ENCODE measurements at regions not wholly inside any gene's neighbourhood (a gene's known extent, or its start where the extent isn't known, plus 50 kb on each side); places are given as distances from the start of the nearest gene placed in this dataset.

DNA sequence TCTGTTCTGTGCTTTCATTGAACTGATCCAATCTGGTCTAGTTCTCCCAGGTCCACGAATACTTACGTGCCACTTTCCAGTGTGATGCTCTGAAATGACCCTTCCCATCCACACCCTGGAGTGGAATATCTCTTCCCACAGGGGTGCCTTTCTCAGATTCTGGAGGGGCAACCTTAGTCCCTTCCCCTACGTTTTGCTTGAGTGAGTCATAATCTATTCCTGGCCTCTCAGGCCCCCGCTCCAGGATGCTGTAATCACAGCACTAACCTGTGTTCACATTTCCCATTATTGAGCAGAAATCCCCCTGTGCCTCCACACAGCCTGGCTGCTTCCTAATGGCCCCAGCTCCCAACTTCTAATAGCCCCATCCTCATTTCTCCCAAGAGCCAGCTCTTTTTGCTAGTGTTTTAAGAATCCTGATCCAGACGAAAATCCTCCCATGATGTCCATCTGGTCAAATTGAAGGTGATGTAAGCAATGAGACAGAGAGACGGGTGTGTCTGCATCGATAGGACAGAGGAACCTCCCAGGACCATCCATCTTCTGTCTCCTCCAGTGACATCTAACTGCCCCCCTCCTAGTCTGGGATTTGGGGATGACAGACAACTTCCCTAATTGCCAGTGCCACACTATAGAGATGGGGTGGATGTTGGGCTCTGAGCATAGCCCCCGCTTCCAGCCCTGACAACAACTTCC lies 164.0 kb upstream of the MAF start:
- Histone ChIP-seq H3K4ac (ENCODE audit: low read length) (no peak overlapping the region), H2BK15ac (ENCODE audit: low read length) (no peak overlapping the region), H2AK5ac (ENCODE audit: low read depth, low read length) (no peak overlapping the region), H2AFZ (ENCODE audit: low read length) (no peak overlapping the region), H2BK12ac (ENCODE audit: low read length) (no peak overlapping the region), H3K27me3 (ENCODE audit: control insufficient read depth in 3 of 3, insufficient read depth in 3 of 3, low read depth in 1 of 3, low read length in 3 of 3) (no peaks in the 10 kb centered on the region), H3K14ac (ENCODE audit: low read length) (no peak overlapping the region), H3K4me3 (ENCODE audit: low read length in 2 of 2) (no peak overlapping the region), H3K27ac (replicated peaks; ENCODE audit: low read length) (no peak overlapping the region), H3K9me3 (replicated peaks in 1 of 2; ENCODE audit: control insufficient read depth in 2 of 2, insufficient read depth in 1 of 2, low read depth in 1 of 2, low read length in 2 of 2) (no peaks in the 10 kb centered on the region), H3K18ac (ENCODE audit: low read length) (no peak overlapping the region), H3K79me1 (ENCODE audit: low read depth, low read length) (no peaks in the 10 kb centered on the region), H4K91ac (ENCODE audit: low read depth, low read length, poor library complexity) (no peak overlapping the region), H3K23ac (ENCODE audit: low read depth, low read length, poor library complexity) (no peak overlapping the region), H2BK120ac (ENCODE audit: low read depth, low read length) (no peak overlapping the region), H2BK5ac (ENCODE audit: low read length) (no peak overlapping the region), H3K9ac (ENCODE audit: low read depth, low read length, poor library complexity) (no peak overlapping the region), H3K4me1 (ENCODE audit: control insufficient read depth in 2 of 2, insufficient read depth in 1 of 2, low read depth in 1 of 2, low read length in 2 of 2) (peaks cover 3 to 13% of the 10 kb centered on the region in 2 donors), H3K4me2 (ENCODE audit: insufficient read depth, low read length, poor library complexity, severe bottlenecking) (no peak overlapping the region), H3K36me3 (replicated peaks in 1 of 2; ENCODE audit: control insufficient read depth in 2 of 2, insufficient read depth in 2 of 2, low read length in 2 of 2) (no peaks in the 10 kb centered on the region), H4K8ac (ENCODE audit: low read depth, low read length) (no peak overlapping the region)
- DNase-seq (ENCODE audit: low spot score) = no peak
- WGBS, 2 donors (ENCODE audit: extremely low coverage in 2 of 2, insufficient read length in 2 of 2, insufficient replicate concordance in 1 of 2) = no CpG with 5 or more reads among the region's 8 CpGs

DNA sequence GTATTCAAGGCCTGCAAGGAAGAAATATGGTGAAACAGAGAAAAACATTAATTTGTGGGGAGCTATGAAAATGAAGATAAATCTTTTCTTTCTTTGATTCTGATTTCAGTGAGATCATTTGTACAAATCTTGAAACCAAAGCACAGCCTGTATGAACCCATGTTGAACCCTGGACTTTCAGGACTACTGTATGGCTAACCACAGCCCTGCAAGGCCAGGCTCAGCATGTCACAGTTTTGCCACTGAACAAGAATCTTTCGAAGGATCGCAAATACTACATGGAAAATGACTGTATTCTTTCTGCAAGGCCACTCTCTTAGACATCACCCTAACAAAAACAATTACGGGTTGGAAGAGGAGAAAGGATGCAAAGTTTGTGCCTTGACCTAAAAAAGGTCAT lies 161.7 kb upstream of the MAF start:
- no peak overlapping the region for H2BK12ac ChIP-seq (ENCODE audit: low read length)
- H3K14ac ChIP-seq (ENCODE audit: low read length) = no peak overlapping the region
- H3K18ac ChIP-seq (ENCODE audit: low read length) = no peak overlapping the region
- H3K9ac ChIP-seq (ENCODE audit: low read depth, low read length, poor library complexity) = no peak overlapping the region
- no peak overlapping the region for H2AK5ac ChIP-seq (ENCODE audit: low read depth, low read length)
- H3K36me3 ChIP-seq (replicated peaks in 1 of 2; ENCODE audit: control insufficient read depth in 2 of 2, insufficient read depth in 2 of 2, low read length in 2 of 2) = no peaks in the 10 kb centered on the region
- H4K91ac ChIP-seq (ENCODE audit: low read depth, low read length, poor library complexity) = no peak overlapping the region
- no peak overlapping the region for H3K4me3 ChIP-seq (ENCODE audit: low read length in 2 of 2)
- WGBS, 2 donors (ENCODE audit: extremely low coverage in 2 of 2, insufficient read length in 2 of 2, insufficient replicate concordance in 1 of 2) = no CpG with 5 or more reads among the region's 3 CpGs
- H3K9me3 ChIP-seq (replicated peaks in 1 of 2; ENCODE audit: control insufficient read depth in 2 of 2, insufficient read depth in 1 of 2, low read depth in 1 of 2, low read length in 2 of 2) = no peaks in the 10 kb centered on the region
- no peak overlapping the region for H3K4me2 ChIP-seq (ENCODE audit: insufficient read depth, low read length, poor library complexity, severe bottlenecking)
- H3K4me1 ChIP-seq (ENCODE audit: control insufficient read depth in 2 of 2, insufficient read depth in 1 of 2, low read depth in 1 of 2, low read length in 2 of 2) = no peaks in the 10 kb centered on the region
- no peaks in the 10 kb centered on the region for H3K27me3 ChIP-seq (ENCODE audit: control insufficient read depth in 3 of 3, insufficient read depth in 3 of 3, low read depth in 1 of 3, low read length in 3 of 3)
- no peak overlapping the region for H2BK5ac ChIP-seq (ENCODE audit: low read length)
- H2BK120ac ChIP-seq (ENCODE audit: low read depth, low read length) = no peak overlapping the region
- no peak overlapping the region for H3K23ac ChIP-seq (ENCODE audit: low read depth, low read length, poor library complexity)
- no peak overlapping the region for H3K27ac ChIP-seq (replicated peaks; ENCODE audit: low read length)
- H2BK15ac ChIP-seq (ENCODE audit: low read length) = no peak overlapping the region
- no peak overlapping the region for H3K4ac ChIP-seq (ENCODE audit: low read length)
- no peaks in the 10 kb centered on the region for H3K79me1 ChIP-seq (ENCODE audit: low read depth, low read length)
- no peak overlapping the region for H4K8ac ChIP-seq (ENCODE audit: low read depth, low read length)
- DNase-seq (ENCODE audit: low spot score) = no peak
- H2AFZ ChIP-seq (ENCODE audit: low read length) = no peak overlapping the region

DNA sequence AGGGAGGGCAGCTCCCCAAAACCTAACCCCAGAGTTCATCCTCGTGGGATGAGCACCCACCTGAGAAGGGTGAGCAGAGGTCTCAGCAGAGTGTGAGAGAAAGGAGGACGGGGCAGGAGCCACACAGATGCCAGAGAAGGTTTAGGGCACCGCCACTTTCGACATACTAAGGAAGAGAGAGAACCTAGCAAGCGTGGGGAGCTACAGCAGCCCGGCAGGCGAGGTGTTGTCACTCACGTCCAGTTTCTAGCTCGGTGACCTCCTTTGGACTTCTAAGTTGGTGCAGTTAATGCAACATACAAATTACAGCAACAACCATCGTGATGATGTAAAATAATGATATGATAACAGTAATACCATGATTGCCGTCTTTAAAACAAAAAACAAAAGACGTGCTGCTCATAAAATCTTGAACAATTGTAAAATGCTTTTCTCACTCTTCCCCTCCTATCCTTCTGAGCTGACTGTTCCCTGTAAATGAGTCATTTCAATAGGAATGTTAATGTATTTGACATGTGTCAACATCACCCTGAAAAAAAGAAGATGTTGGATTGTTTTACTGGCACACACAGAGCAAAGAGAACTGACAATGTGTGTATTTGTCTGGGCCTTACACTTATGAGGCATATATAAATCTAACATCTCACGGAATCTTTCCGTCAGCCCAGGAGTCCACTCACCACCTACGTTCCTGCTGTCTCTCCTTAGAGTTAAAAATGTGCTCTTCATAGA lies 158.2 kb upstream of the MAF start:
- no peak overlapping the region for H3K27ac ChIP-seq (replicated peaks; ENCODE audit: low read length)
- H3K4me1 ChIP-seq (ENCODE audit: control insufficient read depth in 2 of 2, insufficient read depth in 1 of 2, low read depth in 1 of 2, low read length in 2 of 2) = no peaks in the 10 kb centered on the region
- H3K18ac ChIP-seq (ENCODE audit: low read length) = no peak overlapping the region
- no peak overlapping the region for H2BK120ac ChIP-seq (ENCODE audit: low read depth, low read length)
- whole genome bisulfite sequencing, 2 donors (ENCODE audit: extremely low coverage in 2 of 2, insufficient read length in 2 of 2, insufficient replicate concordance in 1 of 2) = no CpG with 5 or more reads among the region's 15 CpGs
- no peak overlapping the region for H3K14ac ChIP-seq (ENCODE audit: low read length)
- H3K79me1 ChIP-seq (ENCODE audit: low read depth, low read length) = no peaks in the 10 kb centered on the region
- no peak overlapping the region for H4K91ac ChIP-seq (ENCODE audit: low read depth, low read length, poor library complexity)
- no peak overlapping the region for H3K4ac ChIP-seq (ENCODE audit: low read length)
- no peak overlapping the region for H2AK5ac ChIP-seq (ENCODE audit: low read depth, low read length)
- no peaks in the 10 kb centered on the region for H3K9me3 ChIP-seq (replicated peaks in 1 of 2; ENCODE audit: control insufficient read depth in 2 of 2, insufficient read depth in 1 of 2, low read depth in 1 of 2, low read length in 2 of 2)
- no peak overlapping the region for H3K4me3 ChIP-seq (ENCODE audit: low read length in 2 of 2)
- H3K4me2 ChIP-seq (ENCODE audit: insufficient read depth, low read length, poor library complexity, severe bottlenecking) = no peak overlapping the region
- no peak for DNase-seq (ENCODE audit: low spot score)
- no peak overlapping the region for H2BK5ac ChIP-seq (ENCODE audit: low read length)
- H3K9ac ChIP-seq (ENCODE audit: low read depth, low read length, poor library complexity) = no peak overlapping the region
- H2AFZ ChIP-seq (ENCODE audit: low read length) = no peak overlapping the region
- no peak overlapping the region for H2BK15ac ChIP-seq (ENCODE audit: low read length)
- no peak overlapping the region for H4K8ac ChIP-seq (ENCODE audit: low read depth, low read length)
- H2BK12ac ChIP-seq (ENCODE audit: low read length) = no peak overlapping the region
- no peaks in the 10 kb centered on the region for H3K36me3 ChIP-seq (replicated peaks in 1 of 2; ENCODE audit: control insufficient read depth in 2 of 2, insufficient read depth in 2 of 2, low read length in 2 of 2)
- H3K23ac ChIP-seq (ENCODE audit: low read depth, low read length, poor library complexity) = no peak overlapping the region
- no peaks in the 10 kb centered on the region for H3K27me3 ChIP-seq (ENCODE audit: control insufficient read depth in 3 of 3, insufficient read depth in 3 of 3, low read depth in 1 of 3, low read length in 3 of 3)

DNA sequence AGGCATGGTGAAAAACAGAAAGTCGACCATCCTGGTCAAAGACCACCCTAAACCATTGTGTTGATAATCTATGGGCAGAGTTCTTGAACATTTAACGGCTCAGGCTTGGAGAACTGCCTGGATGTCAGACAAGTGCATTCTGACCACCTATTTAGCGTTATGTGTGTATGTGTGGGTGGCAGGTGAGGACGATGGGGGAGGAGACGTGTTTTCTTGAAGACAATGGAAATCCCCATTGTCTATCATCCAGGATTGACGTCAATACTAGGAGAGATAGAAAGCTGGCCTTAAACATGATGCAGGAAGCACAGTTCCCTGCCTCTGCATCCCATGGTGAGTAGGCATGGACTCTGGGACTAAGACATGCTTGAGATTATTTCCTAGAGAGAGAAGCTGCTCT lies 157.4 kb upstream of the MAF start:
- no peak overlapping the region for H3K23ac ChIP-seq (ENCODE audit: low read depth, low read length, poor library complexity)

More for the DNA sequence above, 157.4 kb upstream of the MAF start:
- Histone ChIP-seq H3K27ac (replicated peaks; ENCODE audit: low read length) (no peak overlapping the region), H2BK15ac (ENCODE audit: low read length) (no peak overlapping the region), H3K4ac (ENCODE audit: low read length) (no peak overlapping the region), H2AFZ (ENCODE audit: low read length) (no peak overlapping the region), H3K36me3 (replicated peaks in 1 of 2; ENCODE audit: control insufficient read depth in 2 of 2, insufficient read depth in 2 of 2, low read length in 2 of 2) (no peaks in the 10 kb centered on the region), H3K4me1 (ENCODE audit: control insufficient read depth in 2 of 2, insufficient read depth in 1 of 2, low read depth in 1 of 2, low read length in 2 of 2) (peaks cover 0 to 4% of the 10 kb centered on the region in 2 donors), H2BK5ac (ENCODE audit: low read length) (no peak overlapping the region), H4K91ac (ENCODE audit: low read depth, low read length, poor library complexity) (no peak overlapping the region), H3K4me2 (ENCODE audit: insufficient read depth, low read length, poor library complexity, severe bottlenecking) (no peak overlapping the region), H3K18ac (ENCODE audit: low read length) (no peak overlapping the region), H3K9me3 (replicated peaks in 1 of 2; ENCODE audit: control insufficient read depth in 2 of 2, insufficient read depth in 1 of 2, low read depth in 1 of 2, low read length in 2 of 2) (no peaks in the 10 kb centered on the region), H2BK12ac (ENCODE audit: low read length) (no peak overlapping the region), H3K14ac (ENCODE audit: low read length) (no peak overlapping the region), H3K4me3 (ENCODE audit: low read length in 2 of 2) (no peak overlapping the region), H3K79me1 (ENCODE audit: low read depth, low read length) (no peaks in the 10 kb centered on the region), H4K8ac (ENCODE audit: low read depth, low read length) (peak overlapping the region; percentile 53), H3K27me3 (ENCODE audit: control insufficient read depth in 3 of 3, insufficient read depth in 3 of 3, low read depth in 1 of 3, low read length in 3 of 3) (no peaks in the 10 kb centered on the region), H3K9ac (ENCODE audit: low read depth, low read length, poor library complexity) (no peak overlapping the region), H2BK120ac (ENCODE audit: low read depth, low read length) (no peak overlapping the region), H2AK5ac (ENCODE audit: low read depth, low read length) (no peak overlapping the region)
- no peak for DNase-seq (ENCODE audit: low spot score)
- no CpG with 5 or more reads among the region's 6 CpGs for WGBS, 2 donors (ENCODE audit: extremely low coverage in 2 of 2, insufficient read length in 2 of 2, insufficient replicate concordance in 1 of 2)

Data from neuronal stem cell (in vitro differentiated cells).